ENCODE measurements at regions not wholly inside any gene's neighbourhood (a gene's known extent, or its start where the extent isn't known, plus 50 kb on each side); places are given as distances from the start of the nearest gene placed in this dataset.

DNA sequence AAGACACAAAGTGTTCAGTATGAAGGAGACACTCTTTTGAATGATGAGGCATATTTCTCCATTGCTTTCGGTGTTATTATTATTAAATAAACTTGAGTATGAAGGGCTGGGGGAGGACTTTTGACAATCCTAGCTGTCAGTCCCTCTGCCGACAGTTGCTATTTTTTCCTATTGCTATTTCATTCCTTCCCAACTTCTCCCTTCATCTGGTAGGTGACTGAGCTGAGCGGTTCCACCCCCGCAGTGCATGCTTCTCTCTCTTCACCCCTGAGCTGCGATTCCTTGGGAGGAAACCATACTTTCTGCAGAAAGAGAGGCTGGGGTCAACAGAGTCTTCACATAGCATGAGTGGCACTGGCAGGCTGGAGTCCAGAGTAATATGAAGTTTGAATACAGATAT, 261.2 kb upstream of the TAC1 start:
- DNase-seq = no peak

DNA sequence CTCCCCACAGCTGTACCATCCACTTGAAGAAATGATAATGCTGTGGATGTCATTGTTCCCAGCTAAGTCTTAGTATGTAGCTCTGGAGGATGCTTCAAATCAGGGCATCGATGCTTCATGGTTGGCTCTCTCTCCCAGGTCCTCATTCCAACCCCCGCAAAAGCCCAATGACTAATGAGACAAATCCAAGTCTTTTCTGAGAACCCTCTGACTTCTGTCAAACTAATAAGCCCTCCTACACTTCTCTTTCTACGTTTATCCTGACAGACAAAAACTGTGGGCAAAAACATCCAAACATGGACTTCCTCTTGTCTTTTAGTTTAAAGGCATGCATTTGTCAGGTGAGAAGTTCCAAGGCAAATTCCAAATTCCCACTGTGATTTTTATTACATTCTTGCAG, 260.4 kb upstream of the TAC1 start:
- no peak for DNase-seq

DNA sequence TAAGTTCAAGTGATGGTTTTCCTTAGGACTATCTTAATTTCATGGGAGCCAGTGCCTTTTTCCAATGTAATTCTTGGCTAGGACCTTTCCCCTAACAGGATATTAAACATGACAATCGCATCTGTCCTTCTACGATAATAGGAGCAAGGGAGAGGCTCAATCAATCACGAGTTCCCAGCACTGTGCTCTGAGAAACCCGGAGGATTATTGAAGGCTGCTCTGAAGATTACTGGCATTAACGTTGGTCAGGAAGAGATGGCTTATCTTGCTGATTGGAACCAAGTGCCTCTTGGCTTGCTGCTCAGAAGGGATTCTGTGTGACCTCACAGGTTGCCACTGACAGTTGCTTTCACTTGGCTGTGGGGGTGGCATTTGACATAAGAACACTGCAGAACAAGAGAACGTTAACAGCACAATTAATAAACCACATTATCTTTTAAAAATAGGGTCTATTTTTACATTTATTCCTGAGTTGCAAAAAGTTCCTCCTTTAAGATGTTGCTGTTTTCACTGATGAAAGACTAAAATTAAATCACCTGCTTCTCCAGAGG, 252.1 kb upstream of the TAC1 start:
- no peak for DNase-seq

DNA sequence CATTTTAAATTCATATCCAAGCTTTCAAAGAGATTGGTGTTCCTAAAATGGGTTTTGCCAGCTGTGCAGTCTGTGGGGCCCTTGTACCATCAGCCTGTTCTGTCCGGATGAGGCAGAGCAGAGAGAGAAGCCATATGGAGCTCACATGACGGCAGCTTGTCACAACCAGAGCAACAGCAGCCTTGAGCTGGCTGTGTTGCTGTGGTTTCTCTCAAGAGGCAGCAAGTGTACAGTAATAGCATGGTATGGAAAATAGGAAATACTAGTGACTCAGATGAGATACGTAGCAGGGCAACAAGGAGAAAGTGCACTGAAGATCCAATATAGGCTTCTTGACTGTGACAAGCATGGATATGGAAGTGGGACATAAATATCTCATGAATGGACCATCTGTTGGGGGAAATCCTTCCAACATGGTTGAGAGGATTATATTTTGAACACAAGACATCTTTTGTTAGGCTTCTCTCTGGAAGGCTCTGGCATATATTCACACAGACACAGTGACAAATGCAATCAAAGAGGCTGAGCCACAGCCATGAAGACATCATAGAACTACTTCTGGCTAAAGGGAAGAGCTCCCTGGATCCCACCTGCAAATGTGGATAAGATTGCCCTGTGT, 251.0 kb upstream of the TAC1 start:
- DNase-seq = no peak

DNA sequence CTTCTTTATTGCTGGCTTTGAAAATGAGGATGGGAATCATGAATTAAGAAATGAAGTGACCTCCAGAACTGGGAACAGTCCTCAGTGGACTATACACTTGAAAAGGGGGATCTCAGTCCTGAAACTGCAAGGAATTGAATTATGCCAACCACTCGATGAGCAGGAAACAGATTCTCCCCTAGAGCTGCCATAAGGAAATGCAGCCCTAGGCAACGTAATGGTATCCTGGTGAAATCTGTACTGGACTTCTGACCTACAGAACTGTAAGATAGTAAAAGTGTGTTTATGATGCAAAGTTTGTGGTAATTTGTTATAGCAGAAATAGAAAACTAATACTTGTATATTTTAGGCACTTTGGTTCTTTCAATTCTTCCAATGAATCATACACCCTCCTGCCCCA, 236.4 kb upstream of the TAC1 start:
- DNase-seq = no peak

DNA sequence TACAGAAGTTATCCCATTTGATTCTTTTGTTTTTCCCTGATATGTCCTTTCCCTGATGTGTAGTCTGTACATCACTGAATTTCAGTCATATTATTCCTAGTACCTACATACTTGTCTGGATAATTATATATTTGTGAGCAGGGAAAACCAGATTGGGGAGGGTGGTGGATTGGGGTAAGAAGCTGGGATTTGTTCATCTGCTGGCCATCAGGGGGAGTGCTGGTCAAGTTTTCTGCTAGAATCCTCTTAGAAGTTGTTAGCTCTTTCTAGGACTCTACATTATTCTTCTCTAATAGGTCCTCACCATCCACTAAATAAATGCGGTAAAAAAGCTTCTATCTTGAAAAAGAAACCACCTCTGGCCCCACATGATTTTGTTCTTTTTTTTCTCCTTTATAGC, 232.7 kb upstream of the TAC1 start:
- peak; percentile 2 for DNase-seq

DNA sequence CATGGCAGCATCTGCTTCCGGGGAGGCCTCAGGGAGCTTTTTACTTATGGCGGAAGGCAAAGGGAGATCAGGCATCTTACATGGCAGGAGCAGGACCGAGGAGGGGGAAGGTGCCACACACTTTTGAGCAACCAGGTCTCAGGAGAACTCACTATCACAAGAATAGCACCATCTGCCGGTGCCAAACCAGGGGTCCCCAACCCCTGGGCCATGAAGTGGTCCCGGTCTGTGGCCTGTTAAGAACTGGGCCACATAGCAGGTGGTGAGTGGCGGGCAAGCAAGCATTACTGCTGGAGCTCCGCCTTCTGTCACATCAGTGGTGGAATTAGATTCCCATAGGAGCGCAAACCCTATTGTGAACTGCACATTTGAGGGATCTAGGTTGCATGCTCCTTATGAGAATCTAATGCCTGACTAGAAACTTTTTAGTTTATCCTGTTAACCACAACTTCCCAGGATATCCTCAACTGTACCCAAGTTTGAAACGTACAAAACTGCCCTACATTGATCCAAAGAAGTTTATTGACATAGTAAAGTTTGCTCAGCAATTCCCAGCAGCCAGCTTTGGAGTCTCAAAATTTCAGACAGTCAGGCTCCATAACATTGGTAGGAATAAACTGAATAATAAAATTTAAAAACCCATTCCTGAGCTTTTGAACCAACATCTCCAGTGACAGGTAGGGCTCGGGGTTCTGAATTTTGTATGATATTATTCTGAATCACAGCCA, 228.4 kb upstream of the TAC1 start:
- DNase-seq = no peak

DNA sequence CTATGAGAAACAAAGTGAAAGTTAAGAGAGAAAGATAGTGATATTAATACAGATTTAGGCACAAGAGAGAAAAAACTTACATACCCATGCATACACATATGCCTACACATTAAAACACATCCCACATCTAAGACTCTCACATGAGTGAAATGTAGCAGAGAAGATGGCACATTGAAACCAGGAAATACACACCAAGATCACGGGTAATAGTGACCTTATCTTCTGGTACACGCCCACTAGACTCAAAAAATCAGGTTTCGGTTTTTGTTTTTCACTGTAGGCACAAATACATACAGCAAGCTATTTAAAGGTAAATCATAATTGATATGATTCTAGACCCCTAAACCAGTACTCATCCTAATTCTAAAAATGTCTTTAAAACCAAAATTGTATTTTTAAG, 225.2 kb upstream of the TAC1 start:
- peak; percentile 27 for DNase-seq

DNA sequence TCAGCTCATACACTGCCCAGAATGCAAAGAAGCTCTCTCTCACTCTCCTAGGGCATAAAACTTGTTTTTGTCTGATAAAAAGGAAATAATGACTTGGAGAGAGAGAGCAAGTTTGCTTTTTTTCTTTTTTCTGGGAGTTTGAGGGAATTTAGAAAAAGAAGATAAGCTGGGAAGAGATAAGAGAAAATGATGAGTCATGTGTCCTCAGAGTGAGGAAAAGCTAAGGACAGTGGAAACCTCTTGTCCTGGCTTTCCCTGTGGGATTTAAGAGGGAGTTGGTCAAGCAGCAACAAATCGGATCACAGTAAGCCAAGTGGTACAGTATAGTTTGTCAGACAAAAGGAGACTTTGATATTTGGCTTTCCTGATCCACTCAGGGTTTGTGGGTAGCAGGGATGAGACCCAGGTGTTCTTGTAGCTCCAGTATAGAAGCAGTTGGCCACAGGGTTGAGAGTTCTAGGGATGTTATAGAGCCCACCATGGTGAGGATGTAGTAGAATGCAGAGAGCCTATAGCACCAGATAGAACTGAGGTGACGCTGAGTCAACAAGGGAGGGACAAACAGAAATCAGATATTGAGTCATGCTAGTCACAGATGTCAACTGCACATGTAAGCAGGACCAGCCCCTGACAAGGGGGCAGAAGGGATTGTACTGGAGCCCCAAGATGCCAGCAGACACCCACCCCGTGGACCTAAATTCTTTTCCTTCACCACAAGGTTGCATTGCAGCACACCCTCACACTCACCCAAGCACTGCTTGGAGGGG, 219.3 kb upstream of the TAC1 start:
- DNase-seq = no peak

DNA sequence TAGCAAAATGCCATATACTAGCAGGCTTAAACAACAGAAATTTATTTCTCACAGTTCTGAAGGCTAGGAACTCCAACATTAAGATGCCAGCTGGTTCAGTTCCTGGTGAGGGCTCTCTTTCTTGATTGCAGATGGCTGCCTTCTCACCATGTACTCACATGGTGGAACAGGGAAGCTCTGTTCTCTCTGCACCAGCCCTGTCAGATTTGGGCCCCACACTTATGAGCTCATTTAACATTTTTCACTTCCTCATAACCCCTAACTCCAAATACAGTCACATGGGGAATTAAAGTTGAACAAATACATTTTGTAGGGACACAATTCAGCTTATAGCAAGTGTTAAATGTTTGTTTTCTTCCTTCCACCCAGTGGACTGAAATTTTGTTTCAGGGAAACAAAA, 218.6 kb upstream of the TAC1 start:
- no peak for DNase-seq

DNA sequence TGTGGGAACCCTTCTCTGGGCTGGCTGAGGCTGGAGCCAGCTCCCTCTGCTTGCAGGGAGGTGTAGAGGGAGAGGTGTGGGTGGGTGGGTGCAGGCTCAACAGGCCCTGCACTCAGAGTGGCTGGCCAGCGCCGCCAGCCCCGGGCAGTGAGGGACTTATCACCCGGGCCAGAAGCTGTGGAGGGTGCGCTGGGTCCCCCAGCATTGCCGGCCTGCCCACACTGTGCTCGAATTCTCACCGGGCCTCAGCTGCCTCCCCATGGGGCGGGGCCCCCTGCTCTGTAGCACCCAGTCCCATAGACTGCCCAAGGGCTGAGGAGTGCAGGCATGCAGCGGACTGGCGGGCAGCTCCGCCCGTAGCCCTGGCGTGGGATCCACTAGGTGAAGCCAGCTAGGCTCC, 190.7 kb upstream of the TAC1 start:
- no peak for DNase-seq

DNA sequence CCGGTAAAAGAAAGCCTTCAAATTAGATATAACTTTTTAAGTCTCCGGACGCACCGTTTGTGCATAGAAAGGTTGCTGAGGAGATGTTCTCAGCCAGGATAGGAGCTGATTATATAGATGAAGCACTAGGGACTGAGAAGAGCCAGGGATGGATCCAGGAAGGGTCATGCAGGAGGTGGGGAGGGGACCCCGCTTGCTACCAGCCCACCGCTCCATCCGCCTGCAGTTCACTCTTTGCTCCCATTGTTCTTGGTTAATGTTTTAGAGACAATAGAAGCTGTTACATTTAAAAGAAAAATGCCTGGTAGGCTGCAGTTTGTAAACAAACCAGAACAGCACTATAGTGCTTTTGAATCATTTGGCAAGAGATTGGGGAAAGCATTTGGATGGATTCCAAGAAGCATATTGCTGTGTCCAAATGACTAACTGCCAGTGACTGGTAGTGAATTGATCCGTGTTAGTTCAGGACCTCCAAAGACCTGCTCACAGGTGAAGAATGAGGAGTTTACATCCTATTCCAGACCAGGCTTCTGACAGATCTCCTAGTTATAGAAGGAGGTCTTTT, 175.9 kb upstream of the TAC1 start:
- DNase-seq = no peak

DNA sequence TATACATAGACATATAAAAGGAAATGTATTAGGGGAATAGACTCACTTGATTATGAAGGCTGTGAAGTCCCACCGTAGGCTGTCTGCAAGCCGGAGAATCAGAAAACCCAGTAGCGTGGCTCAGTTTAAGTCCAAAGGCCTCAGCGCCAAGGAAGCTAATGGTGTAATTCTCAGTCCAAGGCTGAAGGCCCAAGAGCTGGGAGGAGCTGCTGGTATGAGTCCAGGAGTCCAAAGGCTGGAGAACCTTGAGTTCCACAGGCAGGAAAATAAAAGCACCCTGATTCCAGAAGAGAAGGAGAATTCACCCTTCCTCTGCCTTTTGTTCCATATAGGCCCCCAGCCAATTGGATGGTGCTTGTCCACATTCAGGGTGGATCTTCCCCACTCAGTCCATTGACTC, 166.2 kb upstream of the TAC1 start:
- no peak for DNase-seq

DNA sequence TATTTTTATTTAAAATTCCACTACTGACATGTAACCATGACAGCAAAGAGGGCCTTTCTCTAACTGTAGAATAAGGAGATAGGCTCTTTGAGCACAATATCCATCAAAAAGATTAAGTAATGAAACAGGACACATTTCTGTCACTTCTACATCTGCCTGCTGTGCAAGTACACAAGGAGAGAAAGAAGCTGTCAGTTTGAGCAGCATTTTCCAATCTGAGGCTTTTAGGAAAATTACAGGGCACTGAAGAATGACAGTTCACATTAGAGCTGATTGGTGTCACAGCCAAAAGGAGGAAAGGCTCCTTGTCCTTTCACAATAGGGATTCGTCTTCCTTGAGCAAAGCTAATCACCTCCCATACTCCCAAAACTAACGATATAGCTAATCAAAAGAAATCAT, 158.8 kb upstream of the TAC1 start:
- DNase-seq = no peak

DNA sequence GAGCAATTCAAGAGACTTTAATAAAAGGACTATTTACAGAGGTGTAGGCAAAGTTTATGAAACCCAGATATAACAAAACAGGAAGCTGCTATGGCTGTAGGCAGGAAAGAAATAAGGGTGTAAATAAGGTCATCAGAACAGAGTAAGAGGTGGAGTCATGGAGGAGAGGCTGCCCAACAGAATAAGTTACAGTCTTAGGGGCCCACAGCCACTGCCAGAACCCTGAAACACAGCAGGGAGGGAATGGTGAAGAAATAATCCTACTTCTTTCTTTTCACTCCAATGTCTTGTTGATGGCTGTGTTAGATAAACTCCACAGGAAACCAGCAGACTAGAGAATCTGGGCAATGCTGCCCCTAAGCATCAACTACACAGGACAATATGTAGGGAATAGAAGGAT, 155.8 kb upstream of the TAC1 start:
- DNase-seq = no peak

DNA sequence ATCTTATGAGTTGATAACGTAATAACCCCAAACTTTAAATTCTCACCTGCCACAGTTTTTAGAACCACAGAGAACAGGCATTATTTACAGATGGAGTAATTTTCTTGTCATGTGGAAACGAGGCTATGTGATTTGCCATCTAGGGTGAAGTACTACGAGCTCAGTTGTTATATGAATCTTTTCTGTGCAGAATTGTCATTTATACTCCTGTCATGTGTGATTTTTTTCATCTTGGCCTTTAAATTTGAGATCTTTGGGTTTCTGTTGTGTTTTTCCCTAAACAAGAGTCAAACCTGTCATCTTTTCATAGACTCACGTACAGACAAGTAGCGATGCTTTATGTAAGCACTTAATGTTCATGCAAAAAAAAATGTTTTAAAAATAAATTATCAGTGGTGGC, 153.7 kb upstream of the TAC1 start:
- no peak for DNase-seq

DNA sequence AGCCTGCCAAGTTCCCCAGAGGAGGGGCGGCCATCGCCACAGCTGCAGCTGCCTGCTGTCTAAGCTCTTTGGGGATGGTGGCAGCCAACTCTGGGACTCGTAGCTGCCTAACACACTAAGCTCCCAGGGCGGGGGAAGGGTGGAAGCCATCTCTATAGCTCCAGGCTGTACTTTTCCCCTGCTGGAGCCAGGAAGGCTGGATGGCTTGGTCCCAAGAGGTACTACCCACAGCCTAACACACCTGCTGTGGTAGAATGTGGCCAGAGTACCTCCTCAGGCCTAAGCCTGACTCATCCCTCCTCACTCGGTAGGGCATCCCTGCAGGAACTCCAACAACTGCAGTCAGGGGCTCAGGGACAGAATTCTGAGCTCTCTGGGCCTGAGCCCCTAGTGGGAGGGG, 151.7 kb upstream of the TAC1 start:
- no peak for DNase-seq

DNA sequence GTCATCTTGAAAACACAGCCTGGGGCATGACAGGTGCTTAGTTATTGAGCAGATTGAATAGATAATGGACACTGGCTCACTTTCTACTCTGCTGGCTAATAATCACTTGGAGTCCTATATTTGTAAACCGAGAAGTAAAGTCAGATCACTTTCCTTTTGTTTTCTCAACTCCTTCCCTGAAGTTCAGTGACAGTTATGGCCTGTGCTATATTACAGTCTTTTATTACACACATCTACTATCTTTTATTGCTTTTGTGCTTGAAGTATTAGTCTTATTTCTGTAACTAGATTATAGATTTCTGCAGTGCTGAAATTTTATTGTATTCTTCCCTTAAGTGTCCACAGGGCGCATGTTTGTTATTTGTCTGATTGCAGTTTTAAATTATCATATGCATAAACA, 136.4 kb upstream of the TAC1 start:
- DNase-seq = no peak

DNA sequence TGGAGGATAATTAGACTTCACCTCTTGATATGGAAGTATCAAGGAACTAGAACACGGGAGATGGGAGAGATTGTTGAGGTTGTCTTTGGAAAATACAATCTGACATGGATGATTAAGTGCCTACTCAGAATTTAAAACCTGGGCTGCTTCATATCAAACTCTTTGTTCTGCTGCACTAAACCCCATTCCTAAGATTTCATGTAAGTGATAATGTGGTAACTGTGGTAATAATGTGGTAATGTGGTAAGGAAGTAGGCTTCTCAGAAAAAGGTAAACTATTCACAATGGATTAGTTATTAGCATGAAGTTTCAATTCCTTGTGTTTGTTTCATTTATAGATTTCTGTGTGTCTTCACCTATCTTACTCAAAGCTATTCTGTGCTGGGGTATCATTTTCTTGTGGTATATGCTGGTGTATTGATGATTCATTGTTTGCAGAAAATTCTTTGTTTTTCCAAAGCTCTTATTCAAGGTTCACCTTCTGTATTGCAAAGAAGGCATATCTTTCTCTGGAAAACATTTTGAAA, 129.9 kb upstream of the TAC1 start:
- no peak for DNase-seq

DNA sequence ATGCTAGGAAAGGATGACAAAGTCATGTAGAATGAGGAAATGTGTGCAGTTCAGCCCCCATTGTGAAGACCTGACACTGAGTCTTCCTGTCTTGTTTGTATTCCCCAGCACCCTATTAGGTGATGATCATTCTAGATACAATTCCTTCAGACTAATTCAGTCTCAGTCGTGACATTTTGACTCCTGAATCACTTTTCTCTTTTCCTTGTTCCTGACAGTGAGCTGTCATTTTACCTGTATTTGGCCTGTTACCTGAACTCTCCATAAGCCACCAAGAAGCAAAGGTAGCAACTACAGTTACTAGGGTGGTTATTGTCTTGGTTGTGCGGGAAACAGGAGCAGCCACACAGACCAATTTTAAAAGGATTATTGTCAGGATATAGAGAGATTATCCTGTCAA, 111.4 kb upstream of the TAC1 start:
- no peak for DNase-seq

DNA sequence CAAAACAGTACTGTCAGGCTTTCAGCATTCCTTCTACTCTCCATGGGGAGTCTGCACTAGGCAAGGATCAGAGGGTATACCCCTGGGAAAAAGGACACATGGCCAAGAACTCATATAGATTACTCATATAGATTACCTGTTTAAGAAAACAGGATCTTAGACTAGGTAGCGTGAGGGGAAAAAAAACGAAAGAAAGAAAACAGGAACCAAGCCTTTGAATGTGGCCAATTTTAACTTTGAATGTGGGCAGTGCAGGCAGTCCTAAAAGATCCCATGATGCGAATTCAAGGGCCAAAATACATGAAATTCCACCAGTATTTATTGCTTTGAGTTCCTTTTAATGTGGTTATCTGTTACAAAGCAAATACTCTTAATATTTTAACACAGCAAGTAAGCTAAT, 108.6 kb upstream of the TAC1 start:
- no peak for DNase-seq

DNA sequence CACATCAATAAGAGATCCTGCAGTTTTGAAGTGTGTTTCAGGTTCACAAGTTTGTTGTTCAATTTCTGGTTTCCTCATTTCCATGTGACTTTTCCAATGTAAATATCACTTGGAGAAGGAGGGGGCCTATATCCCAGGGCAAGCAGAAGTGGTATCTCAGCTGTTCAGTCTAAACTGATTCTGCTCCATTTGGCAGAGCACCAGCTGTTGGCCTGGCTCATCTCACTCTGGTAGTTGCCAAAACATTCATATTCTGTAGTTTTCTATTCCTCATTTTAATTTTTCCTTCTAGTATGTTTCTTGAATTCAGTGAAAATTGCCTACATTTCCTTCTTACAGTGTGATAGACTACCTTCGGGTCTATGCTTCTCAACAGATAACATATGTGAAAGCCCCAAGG, 101.8 kb upstream of the TAC1 start:
- no peak for DNase-seq

DNA sequence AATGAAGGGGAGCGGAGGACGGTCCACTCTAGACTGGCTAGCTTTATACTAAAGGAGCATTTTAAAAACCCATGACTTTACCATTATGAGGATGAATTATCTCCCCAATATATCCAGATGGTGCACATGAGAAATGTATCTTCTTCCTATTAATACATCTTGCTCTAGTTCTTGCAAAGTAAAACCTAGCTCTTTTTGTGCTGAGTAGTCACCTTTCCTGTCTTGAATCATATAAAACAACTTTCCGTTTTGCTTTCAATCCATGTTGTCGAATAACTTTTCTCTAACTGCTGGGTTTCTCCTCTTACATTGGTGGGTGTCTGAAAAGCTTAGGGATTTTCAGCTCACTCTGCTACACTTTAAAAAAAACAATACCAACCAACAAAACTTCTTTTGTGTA, 96.3 kb upstream of the TAC1 start:
- no peak for DNase-seq

DNA sequence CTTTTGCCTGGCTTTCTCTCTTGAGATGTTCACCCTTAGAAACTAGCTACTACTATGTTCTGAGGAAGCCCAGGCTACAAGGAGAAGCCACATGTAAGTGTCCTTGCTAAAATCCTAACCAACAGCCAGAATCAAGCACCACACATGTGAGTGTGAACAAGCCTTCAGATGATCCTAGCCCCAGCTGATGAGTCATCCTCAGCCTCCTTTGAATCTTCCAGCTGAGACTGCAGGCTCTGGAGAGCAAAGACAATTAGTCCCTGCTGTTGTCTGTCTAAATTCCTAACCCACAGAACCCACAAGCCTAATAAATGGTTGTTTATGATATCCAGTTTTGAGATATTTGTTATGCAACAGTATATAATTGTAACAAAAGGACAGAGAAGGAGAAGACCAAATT, 92.8 kb upstream of the TAC1 start:
- DNase-seq = no peak

Measured in CD4-positive, alpha-beta T cell treated with Interleukin-12 subunit alpha and Interleukin-12 subunit beta, for 1 hour (primary cell).